H1 (cell line): ENCODE measurements at regions not wholly inside any gene's neighbourhood (a gene's known extent, or its start where the extent isn't known, plus 50 kb on each side); places are given as distances from the start of the nearest gene placed in this dataset.

Experiments
- CTCF ChIA-PET: fragments of 300-600 bp; sonication (Branson Sonifier 250); formaldehyde crosslinking; loops from one replicate; lab custom pipeline; 2021; ENCODE audit not compliant: partially characterized antibody; lab: Charles Lee
- POLR2A ChIA-PET: fragments of 300-600 bp; sonication (Branson Sonifier 250); formaldehyde crosslinking; loops from one replicate; lab custom pipeline; 2021; ENCODE audit warnings: inconsistent platforms; ENCODE audit not compliant: partially characterized antibody; lab: Charles Lee
- DNase-seq, 2 experiments: peaks; one replicate each; pipeline versions ENCODE4 v3.0.0 to v3.0.0-alpha.2; 2010 to 2022; ENCODE audit warnings: low spot score in 2 of 2, low read depth in 1 of 2, mixed read lengths in 1 of 2
- FAIRE-seq: peaks from 2 replicates; lab custom pipeline; 2011; peaks lifted over from hg19 to GRCh38; lab: Jason Lieb, UNC
- H2AFZ ChIP-seq: 2 replicates; pipeline ENCODE4 v1.8.1; 2012; ENCODE audit warnings: low read length, inconsistent platforms
- H2AK5ac ChIP-seq: 2 replicates; pipeline ENCODE4 v1.6.1; 2013; ENCODE audit warnings: low read depth, low read length
- H2BK120ac ChIP-seq: replicated peaks from 2 replicates; pipeline ENCODE3; 2013; ENCODE audit warnings: low read depth, low read length, inconsistent platforms
- H2BK12ac ChIP-seq: 2 replicates; pipeline ENCODE4 v1.6.1; 2013; ENCODE audit warnings: low read depth, low read length
- H2BK15ac ChIP-seq: 2 replicates; pipeline ENCODE4 v1.6.1; 2013; ENCODE audit warnings: low read length
- H2BK20ac ChIP-seq: 2 replicates; pipeline ENCODE4 v1.6.1; 2013; ENCODE audit warnings: low read length
- H2BK5ac ChIP-seq: 2 replicates; pipeline ENCODE4 v1.6.1; 2013; ENCODE audit warnings: low read depth, low read length
- H3K14ac ChIP-seq: 2 replicates; pipeline ENCODE4 v1.6.1; 2013; ENCODE audit warnings: inconsistent platforms; ENCODE audit not compliant: insufficient read length
- H3K18ac ChIP-seq: 2 replicates; pipeline ENCODE4 v1.6.1; 2013; ENCODE audit warnings: low read length; ENCODE audit errors: extremely low read depth
- H3K23ac ChIP-seq: 2 replicates; pipeline ENCODE4 v1.6.1; 2013; ENCODE audit warnings: inconsistent platforms; ENCODE audit not compliant: insufficient read length
- H3K23me2 ChIP-seq: 2 replicates; pipeline ENCODE4 v1.6.1; 2013; ENCODE audit warnings: low read depth, low read length
- H3K27ac ChIP-seq: 2 replicates; pipeline ENCODE4 v1.6.1; 2011; ENCODE audit warnings: low read depth, low read length, inconsistent platforms
- H3K27me3 ChIP-seq, 4 experiments: replicated peaks in 1 of 4; 1 replicate in 1 of 4; 2 replicates in 3 of 4; pipeline versions ENCODE4 v1.6.1 to v1.8.1; 2011 to 2013; ENCODE audit warnings: low read length in 3 of 4, mild to moderate bottlenecking in 3 of 4, inconsistent platforms in 2 of 4, mixed read lengths in 2 of 4, moderate library complexity in 1 of 4; ENCODE audit not compliant: control insufficient read depth in 3 of 4, insufficient read depth in 3 of 4; ENCODE audit errors: extremely low read depth in 1 of 4
- H3K36me3 ChIP-seq, 4 experiments: 2 replicates each; pipeline versions ENCODE4 v1.6.1 to v1.8.1; 2011 to 2013; ENCODE audit warnings: mild to moderate bottlenecking in 4 of 4, low read length in 3 of 4, moderate library complexity in 2 of 4, control low read depth in 1 of 4, inconsistent platforms in 1 of 4; ENCODE audit not compliant: insufficient read depth in 4 of 4, control insufficient read depth in 2 of 4
- H3K4ac ChIP-seq: replicated peaks from 2 replicates; pipeline ENCODE3; 2013; ENCODE audit warnings: low read length, low read depth, mixed read lengths, inconsistent platforms; ENCODE audit not compliant: insufficient read length
- H3K4me1 ChIP-seq, 4 experiments: replicated peaks in 1 of 4; 1 replicate in 1 of 4; 2 replicates in 3 of 4; pipeline versions ENCODE4 v1.6.1 to v1.8.1; 2011 to 2013; ENCODE audit warnings: low read length in 3 of 4, inconsistent platforms in 2 of 4, mixed read lengths in 1 of 4; ENCODE audit not compliant: insufficient read depth in 4 of 4, control insufficient read depth in 3 of 4
- H3K4me2 ChIP-seq, 2 experiments: 2 replicates each; pipeline versions ENCODE4 v1.6.1 to v1.8.1; 2011 to 2013; ENCODE audit warnings: low read depth in 2 of 2, low read length in 2 of 2, control low read depth in 1 of 2, inconsistent platforms in 1 of 2, mild to moderate bottlenecking in 1 of 2; ENCODE audit not compliant: insufficient read depth in 1 of 2
- H3K4me3 ChIP-seq, 4 experiments: fragments of 200-600, 300-600 bp in 1 of 4; sonication (generic), shearing (Covaris generic), sonication (Bioruptor Twin) in 1 of 4; 2 replicates each; pipeline versions ENCODE4 v1.5.1 to v1.8.1; 2011 to 2016; ENCODE audit warnings: low read length in 4 of 4, low read depth in 3 of 4, control low read depth in 2 of 4, inconsistent platforms in 2 of 4, mild to moderate bottlenecking in 2 of 4, mixed read lengths in 1 of 4, moderate library complexity in 1 of 4; ENCODE audit not compliant: insufficient read depth in 2 of 4; ENCODE audit errors: extremely low read depth in 1 of 4
- H3K56ac ChIP-seq: replicated peaks from 2 replicates; pipeline ENCODE3; 2013; ENCODE audit warnings: low read depth, mild to moderate bottlenecking, mixed read lengths, low read length, inconsistent platforms; ENCODE audit not compliant: insufficient read length
- H3K79me1 ChIP-seq: 2 replicates; pipeline ENCODE4 v1.6.1; 2013; ENCODE audit warnings: low read depth, low read length, control low read depth
- H3K79me2 ChIP-seq, 2 experiments: 2 replicates each; pipeline versions ENCODE4 v1.6.1 to v1.8.1; 2012 to 2013; ENCODE audit warnings: low read length in 2 of 2, mild to moderate bottlenecking in 2 of 2, inconsistent platforms in 1 of 2; ENCODE audit not compliant: insufficient read depth in 2 of 2, control insufficient read depth in 1 of 2
- H3K9ac ChIP-seq, 4 experiments: replicated peaks in 1 of 4; 1 replicate in 1 of 4; 2 replicates in 3 of 4; pipeline versions ENCODE4 v1.6.1 to v1.8.1; 2011 to 2013; ENCODE audit warnings: low read depth in 3 of 4, low read length in 3 of 4, control low read depth in 2 of 4, mild to moderate bottlenecking in 2 of 4, moderate library complexity in 2 of 4, inconsistent platforms in 1 of 4; ENCODE audit errors: extremely low read depth in 1 of 4
- H3K9me3 ChIP-seq, 2 experiments: 2 replicates each; pipeline versions ENCODE4 v1.6.1 to v1.8.1; 2012 to 2013; ENCODE audit warnings: mild to moderate bottlenecking in 2 of 2, moderate library complexity in 2 of 2, control low read depth in 1 of 2, inconsistent platforms in 1 of 2, low read depth in 1 of 2, low read length in 1 of 2, mixed read lengths in 1 of 2; ENCODE audit not compliant: insufficient read depth in 2 of 2
- H4K20me1 ChIP-seq, 2 experiments: replicated peaks in 1 of 2; 2 replicates each; pipeline versions ENCODE3 to v1.8.1; 2011 to 2013; ENCODE audit warnings: inconsistent platforms in 2 of 2, low read length in 2 of 2, mild to moderate bottlenecking in 1 of 2; ENCODE audit not compliant: insufficient read depth in 2 of 2, control insufficient read depth in 1 of 2
- H4K5ac ChIP-seq: 2 replicates; pipeline ENCODE4 v1.6.1; 2013; ENCODE audit warnings: low read length, low read depth, mixed read lengths, inconsistent platforms; ENCODE audit not compliant: insufficient read length
- H4K8ac ChIP-seq: 2 replicates; pipeline ENCODE4 v1.8.0; 2013; ENCODE audit warnings: mild to moderate bottlenecking, moderate library complexity, low read length, inconsistent platforms; ENCODE audit not compliant: insufficient read depth; ENCODE audit errors: extremely low read depth
- H4K91ac ChIP-seq: replicated peaks from 2 replicates; pipeline ENCODE3; 2013; ENCODE audit warnings: low read length, mixed read lengths, inconsistent platforms; ENCODE audit not compliant: insufficient read length
- ATF3 ChIP-seq: IDR thresholded peaks from 2 replicates; pipeline ENCODE4 v1.6.1; 2011; ENCODE audit warnings: low read depth, mild to moderate bottlenecking, low read length; ENCODE audit not compliant: insufficient read depth
- MAX ChIP-seq: IDR thresholded peaks from 2 replicates; pipeline ENCODE4 v1.6.1; 2012; ENCODE audit warnings: inconsistent platforms
- USF2 ChIP-seq: IDR thresholded peaks from 2 replicates; pipeline ENCODE4 v1.6.1; 2011; ENCODE audit warnings: low read length, improper control_type of control experiment
- YY1 ChIP-seq: IDR thresholded peaks from 2 replicates; pipeline ENCODE4 v1.6.1; 2011; ENCODE audit warnings: low read depth, mild to moderate bottlenecking, low read length
- WGBS, 2 experiments: shearing (Covaris generic) in 1 of 2; methylation state at CpG; one replicate each; pipeline versions ENCODE4 v1.1.6 to v1.1.7; 2013 to 2015; ENCODE audit warnings: low lambda C conversion rate in 2 of 2, mixed read lengths in 2 of 2, inconsistent platforms in 1 of 2, low coverage in 1 of 2, missing lambda C conversion rate in 1 of 2; ENCODE audit not compliant: insufficient replicate concordance in 2 of 2, insufficient coverage in 1 of 2, insufficient read length in 1 of 2; ENCODE audit errors: extremely low coverage in 1 of 2, missing lambda C conversion rate in 1 of 2; 5-methylcytosine and 5-hydroxymethylcytosine counted together

GRCh38 chr11:116598556-116598955 is 174.2 kb downstream of the BUD13 start:
- Histone ChIP-seq H4K5ac (no peak overlapping the region), H3K18ac (no peak overlapping the region), H3K36me3 (no peaks in the 10 kb centered on the region), H4K8ac (no peak overlapping the region; the same call in 1 of the 2 replicates), H2BK15ac (no peak overlapping the region), H2AFZ (no peak overlapping the region), H3K27me3 (no peaks in the 10 kb centered on the region; a peak in 1 of 7 replicates), H2BK12ac (no peak overlapping the region), H3K23me2 (no peaks in the 10 kb centered on the region), H3K4me1 (no peaks in the 10 kb centered on the region), H2AK5ac (no peak overlapping the region), H2BK5ac (no peak overlapping the region), H3K14ac (no peak overlapping the region), H4K20me1 (peaks cover 0 to 3% of the 10 kb centered on the region in 2 experiments), H2BK120ac (no peak overlapping the region), H2BK20ac (no peak overlapping the region), H3K79me1 (no peaks in the 10 kb centered on the region), H4K91ac (no peak overlapping the region), H3K4me2 (no peak overlapping the region), H3K79me2 (no peaks in the 10 kb centered on the region), H3K9me3 (no peaks in the 10 kb centered on the region), H3K27ac (no peak overlapping the region), H3K9ac (no peak overlapping the region), H3K56ac (no peak overlapping the region), H3K4ac (no peak overlapping the region), H3K23ac (no peak overlapping the region), H3K4me3 (no peak overlapping the region)
- DNase-seq (no peak), FAIRE-seq (no peak)
- WGBS, 2 experiments = 90% methylated on average over 3 of the region's 3 CpGs; no CpG with 5 or more reads in 1 of the 2 experiments
- ChIA-PET POLR2A (no interaction called here), CTCF (interaction anchor here (1.0 kb wide), 1 partner anchor 133 kb away, joined by 4 read pairs; no protein-coding TSS in a partner anchor)
- TF ChIP-seq MAX (no peak), YY1 (no peak), USF2 (no peak), ATF3 (no peak)
